CD4-positive, alpha-beta memory T cell (primary cell): ENCODE measurements at regions not wholly inside any gene's neighbourhood (a gene's known extent, or its start where the extent isn't known, plus 50 kb on each side); places are given as distances from the start of the nearest gene placed in this dataset.

ENCODE experiments used
- CTCF ChIA-PET: fragments of 350-600 bp; sonication (Branson Sonifier 250); formaldehyde crosslinking; loops from one replicate; lab custom pipeline; 2021; ENCODE audit warnings: inconsistent platforms; ENCODE audit not compliant: partially characterized antibody; lab: Charles Lee
- POLR2A ChIA-PET: fragments of 350-600 bp; sonication (Branson Sonifier 250); formaldehyde crosslinking; loops from one replicate; lab custom pipeline; 2021; ENCODE audit not compliant: partially characterized antibody; lab: Charles Lee
- DNase-seq, 5 donors: peaks; one replicate each; pipeline versions ENCODE4 v3.0.0 to v3.0.0-alpha.2; 2020 to 2022; ENCODE audit warnings: mixed read lengths in 1 of 5
- H3K27ac ChIP-seq: one replicate; pipeline ENCODE4 v1.7.0; 2013; ENCODE audit warnings: low read depth, low read length
- H3K27me3 ChIP-seq: 2 replicates; pipeline ENCODE4 v1.7.0; 2013; ENCODE audit warnings: mild to moderate bottlenecking, low read length, moderate library complexity; ENCODE audit not compliant: insufficient read depth
- H3K36me3 ChIP-seq: 2 replicates; pipeline ENCODE4 v1.7.0; 2013; ENCODE audit warnings: mild to moderate bottlenecking, low read length, moderate library complexity; ENCODE audit not compliant: insufficient read depth
- H3K4me1 ChIP-seq: 2 replicates; pipeline ENCODE4 v1.7.0; 2013; ENCODE audit warnings: mild to moderate bottlenecking, low read length, moderate library complexity; ENCODE audit not compliant: insufficient read depth
- H3K4me3 ChIP-seq, 2 donors: one replicate each; pipeline ENCODE4 v1.7.0; 2013; ENCODE audit warnings: low read length in 2 of 2, mild to moderate bottlenecking in 1 of 2
- H3K9me3 ChIP-seq, 2 donors: one replicate each; pipeline ENCODE4 v1.7.0; 2013; ENCODE audit warnings: low read length in 2 of 2, control low read depth in 1 of 2; ENCODE audit not compliant: control insufficient read depth in 1 of 2
- H3K27ac Mint-ChIP-seq, 7 donors: one replicate each; pipeline ENCODE4 v1.8.0; 2020 to 2021; ENCODE audit warnings: mixed read lengths in 7 of 7, mild to moderate bottlenecking in 6 of 7, inconsistent platforms in 3 of 7, moderate library complexity in 3 of 7
- H3K27me3 Mint-ChIP-seq, 2 donors: one replicate each; pipeline ENCODE4 v1.8.0; 2020 to 2021; ENCODE audit warnings: mixed read lengths in 2 of 2
- H3K36me3 Mint-ChIP-seq, 2 donors: one replicate each; pipeline ENCODE4 v1.8.0; 2020 to 2021; ENCODE audit warnings: mixed read lengths in 2 of 2, inconsistent platforms in 1 of 2, mild to moderate bottlenecking in 1 of 2
- H3K4me1 Mint-ChIP-seq, 4 donors: one replicate each; pipeline ENCODE4 v1.8.0; 2020 to 2021; ENCODE audit warnings: mixed read lengths in 4 of 4, mild to moderate bottlenecking in 1 of 4
- H3K4me3 Mint-ChIP-seq, 8 donors: one replicate each; pipeline ENCODE4 v1.8.0; 2020 to 2021; ENCODE audit warnings: mixed read lengths in 8 of 8, mild to moderate bottlenecking in 7 of 8, moderate library complexity in 6 of 8, inconsistent platforms in 3 of 8
- H3K9me3 Mint-ChIP-seq, 8 donors: one replicate each; pipeline ENCODE4 v1.8.0; 2020 to 2021; ENCODE audit warnings: mixed read lengths in 8 of 8, mild to moderate bottlenecking in 5 of 8, inconsistent platforms in 3 of 8, moderate library complexity in 1 of 8
- intact Hi-C: fragments of 100-400 bp; cut with micrococcal nuclease; formaldehyde crosslinking; loops from one replicate; pipeline ENCODE4 v1.15.1; 2023

DNA sequence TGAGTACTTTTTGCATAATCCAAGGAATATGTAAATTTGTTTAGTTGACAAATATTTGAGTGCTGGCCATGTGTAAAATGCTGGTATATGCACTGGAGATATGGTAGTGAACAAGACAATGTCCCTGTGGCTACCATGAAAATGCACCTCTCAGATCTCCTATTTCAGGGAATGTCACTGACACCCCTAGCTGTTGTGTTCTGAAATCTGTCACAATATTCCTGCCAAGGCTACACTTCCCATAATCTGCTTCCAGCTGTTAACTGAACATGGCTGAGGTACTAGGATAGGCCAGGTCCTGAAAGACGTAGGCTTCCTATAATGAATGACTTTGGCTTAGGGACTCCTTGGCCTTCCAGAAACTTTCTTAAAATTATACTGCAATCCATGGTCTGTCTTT, 197.8 kb downstream of the ZNF648 start:
- Histone ChIP-seq H3K27me3 (no peaks in the 10 kb centered on the region), H3K4me1 (no peaks in the 10 kb centered on the region), H3K4me3 (no peak overlapping the region), H3K36me3 (no peaks in the 10 kb centered on the region), H3K9me3 (no peaks in the 10 kb centered on the region), H3K27ac (no peak overlapping the region)
- Mint-ChIP-seq H3K4me3 (no peak overlapping the region), H3K36me3 (no peaks in the 10 kb centered on the region), H3K9me3 (peaks cover 0 to 4% (median 0%) of the 10 kb centered on the region in 8 donors), H3K4me1 (no peaks in the 10 kb centered on the region), H3K27ac (no peak overlapping the region), H3K27me3 (peaks cover 0 to 4% of the 10 kb centered on the region in 2 donors)
- intact Hi-C loops = no loop called here
- ChIA-PET POLR2A (no interaction called here), CTCF (no interaction called here)
- DNase-seq = no peak

DNA sequence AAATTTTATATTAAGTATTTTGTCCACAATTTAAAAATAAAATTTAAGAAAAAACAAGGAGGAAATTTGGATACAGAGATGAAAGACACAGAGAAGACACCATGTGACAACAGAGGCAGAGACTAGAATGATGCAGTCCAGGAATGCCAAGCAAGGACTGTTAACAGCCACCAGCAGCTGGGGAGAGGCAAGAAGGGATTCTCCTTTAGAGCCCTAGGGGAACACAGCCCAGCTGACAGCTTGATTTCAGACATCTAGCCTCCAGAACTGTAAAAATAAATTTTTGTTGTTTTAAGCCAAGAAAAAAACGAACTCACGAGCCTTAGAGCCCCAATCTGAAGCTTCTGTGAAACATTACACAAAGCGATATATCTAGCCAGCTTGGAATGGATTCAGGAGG, 198.5 kb downstream of the ZNF648 start:
- no peak overlapping the region for H3K27ac ChIP-seq
- no peak overlapping the region for H3K4me3 ChIP-seq
- POLR2A ChIA-PET = no interaction called here
- H3K9me3 Mint-ChIP-seq = peaks cover 0 to 4% (median 0%) of the 10 kb centered on the region in 8 donors
- no peaks in the 10 kb centered on the region for H3K9me3 ChIP-seq
- no peaks in the 10 kb centered on the region for H3K27me3 ChIP-seq
- no peak overlapping the region for H3K4me3 Mint-ChIP-seq
- no peaks in the 10 kb centered on the region for H3K27me3 Mint-ChIP-seq
- CTCF ChIA-PET = no interaction called here
- no peaks in the 10 kb centered on the region for H3K4me1 ChIP-seq
- intact Hi-C loops = no loop called here
- no peaks in the 10 kb centered on the region for H3K4me1 Mint-ChIP-seq
- no peak overlapping the region for H3K27ac Mint-ChIP-seq
- H3K36me3 ChIP-seq = no peaks in the 10 kb centered on the region
- DNase-seq = no peak
- no peaks in the 10 kb centered on the region for H3K36me3 Mint-ChIP-seq

DNA sequence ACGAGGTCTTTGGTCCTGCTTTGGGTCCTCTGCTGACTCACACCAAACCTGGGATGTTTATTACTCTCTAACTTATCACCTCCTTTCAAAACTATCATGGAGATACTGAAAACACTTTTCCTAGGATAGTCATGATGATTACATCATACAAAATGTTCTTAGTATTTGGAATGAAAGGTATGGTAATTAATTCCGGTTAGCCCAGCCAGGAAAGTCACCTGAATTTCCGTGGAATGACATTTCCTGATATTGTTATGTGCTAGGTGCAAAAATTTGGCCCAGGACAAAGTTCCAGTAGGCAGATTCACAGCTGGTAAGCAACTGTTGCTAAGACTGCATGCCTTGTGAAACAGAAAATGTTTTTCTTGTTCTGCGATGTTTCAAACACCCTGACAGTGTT, 203.4 kb downstream of the ZNF648 start:
- no peak for DNase-seq
- H3K27me3 Mint-ChIP-seq = peaks cover 0 to 3% of the 10 kb centered on the region in 2 donors
- H3K27ac Mint-ChIP-seq = no peak overlapping the region
- peaks cover 0 to 17% (median 11%) of the 10 kb centered on the region in 8 donors for H3K9me3 Mint-ChIP-seq
- no peaks in the 10 kb centered on the region for H3K4me1 Mint-ChIP-seq
- Histone ChIP-seq H3K27ac (no peak overlapping the region), H3K27me3 (no peaks in the 10 kb centered on the region), H3K4me3 (no peak overlapping the region), H3K4me1 (no peaks in the 10 kb centered on the region), H3K9me3 (no peaks in the 10 kb centered on the region), H3K36me3 (no peaks in the 10 kb centered on the region)
- intact Hi-C loops = no loop called here
- H3K4me3 Mint-ChIP-seq = no peak overlapping the region
- ChIA-PET CTCF (no interaction called here), POLR2A (no interaction called here)
- H3K36me3 Mint-ChIP-seq = no peaks in the 10 kb centered on the region
